Karpas-422 (cell line): ENCODE measurements at regions not wholly inside any gene's neighbourhood (a gene's known extent, or its start where the extent isn't known, plus 50 kb on each side); places are given as distances from the start of the nearest gene placed in this dataset.

Experiments
- DNase-seq: peaks from one replicate; pipeline ENCODE4 v3.0.0-alpha.2; 2015
- H2AFZ ChIP-seq: fragments of 200-600 bp; sonication (generic); 2 replicates; pipeline ENCODE4 v1.6.1; 2014; ENCODE audit warnings: antibody characterized with exemption, low read length, mixed read lengths
- H3K27ac ChIP-seq: fragments of 200-600 bp; sonication (generic); 2 replicates; pipeline ENCODE4 v1.5.1; 2014; ENCODE audit warnings: mild to moderate bottlenecking, low read length, moderate library complexity
- H3K27me3 ChIP-seq: fragments of 200-600 bp; sonication (generic); 2 replicates; pipeline ENCODE4 v1.6.1; 2014; ENCODE audit warnings: low read length, mixed read lengths
- H3K36me3 ChIP-seq: fragments of 200-600 bp; sonication (generic); 2 replicates; pipeline ENCODE4 v1.6.1; 2014; ENCODE audit warnings: low read length, mixed read lengths; ENCODE audit not compliant: insufficient read depth
- H3K4me1 ChIP-seq: fragments of 200-600 bp; sonication (generic); 2 replicates; pipeline ENCODE4 v1.6.1; 2014; ENCODE audit warnings: mild to moderate bottlenecking, low read length, mixed read lengths
- H3K4me2 ChIP-seq: fragments of 200-600 bp; sonication (generic); 2 replicates; pipeline ENCODE4 v1.6.1; 2014; ENCODE audit warnings: low read length, low read depth, mild to moderate bottlenecking; ENCODE audit not compliant: poor library complexity, severe bottlenecking
- H3K4me3 ChIP-seq: fragments of 200-600 bp; sonication (generic); 2 replicates; pipeline ENCODE4 v1.5.1; 2014; ENCODE audit warnings: mild to moderate bottlenecking, antibody characterized with exemption, low read length, mixed read lengths
- H3K79me2 ChIP-seq: fragments of 200-600 bp; sonication (generic); 2 replicates; pipeline ENCODE4 v1.6.1; 2014; ENCODE audit warnings: mild to moderate bottlenecking, low read length, mixed read lengths
- H3K9ac ChIP-seq: fragments of 200-600 bp; sonication (generic); 2 replicates; pipeline ENCODE4 v1.6.0; 2014; ENCODE audit warnings: low read length
- H3K9me2 ChIP-seq: fragments of 200-600 bp; sonication (generic), shearing (Covaris generic); replicated peaks from 2 replicates; pipeline ENCODE4 v1.6.0; 2014; ENCODE audit warnings: mild to moderate bottlenecking, low read length, moderate library complexity; ENCODE audit not compliant: insufficient read depth
- H3K9me3 ChIP-seq: fragments of 300-700, 200-600 bp; sonication (generic); 2 replicates; pipeline ENCODE4 v1.6.1; 2014; ENCODE audit warnings: low read length, mixed read lengths
- H4K20me1 ChIP-seq: fragments of 200-600 bp; sonication (generic); 2 replicates; pipeline ENCODE4 v1.6.1; 2014; ENCODE audit warnings: mild to moderate bottlenecking, antibody characterized with exemption, low read length, low read depth; ENCODE audit not compliant: insufficient read depth

DNA sequence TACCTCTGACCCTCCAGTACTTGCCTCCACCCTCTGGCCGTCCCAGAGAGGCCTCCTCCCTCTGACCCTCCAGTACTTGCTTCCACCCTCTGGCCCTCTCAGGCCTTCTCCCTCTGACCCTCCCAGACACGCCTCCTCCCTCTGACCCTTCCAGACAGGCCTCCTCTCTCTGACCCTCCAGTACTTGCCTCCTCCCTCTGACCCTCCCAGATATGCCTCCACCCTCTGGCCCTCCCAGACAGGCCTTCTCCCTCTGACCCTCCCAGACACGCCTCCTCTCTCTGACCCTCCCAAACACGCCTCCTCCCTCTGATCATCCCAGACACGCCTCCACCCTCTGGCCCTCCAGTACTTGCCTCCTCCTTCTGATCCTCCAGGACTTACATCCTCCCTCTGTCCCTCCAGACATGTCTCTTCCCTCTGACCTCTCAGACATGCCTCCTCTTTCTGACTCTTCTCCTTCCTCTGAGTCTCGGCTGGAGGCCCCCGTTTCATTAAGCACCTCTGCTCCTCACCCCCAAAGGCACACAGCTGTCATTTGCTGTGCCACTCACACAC lies 71.9 kb downstream of the PHETA1 start:
- Histone ChIP-seq H3K4me3 (no peak overlapping the region), H3K4me1 (no peaks in the 10 kb centered on the region), H3K27me3 (no peaks in the 10 kb centered on the region), H3K9me2 (no peaks in the 10 kb centered on the region), H3K9ac (no peak overlapping the region), H3K4me2 (no peak overlapping the region), H2AFZ (no peak overlapping the region), H3K27ac (no peak overlapping the region), H3K79me2 (no peaks in the 10 kb centered on the region), H4K20me1 (no peaks in the 10 kb centered on the region), H3K9me3 (no peaks in the 10 kb centered on the region), H3K36me3 (no peaks in the 10 kb centered on the region)
- DNase-seq: peak; percentile 21

DNA sequence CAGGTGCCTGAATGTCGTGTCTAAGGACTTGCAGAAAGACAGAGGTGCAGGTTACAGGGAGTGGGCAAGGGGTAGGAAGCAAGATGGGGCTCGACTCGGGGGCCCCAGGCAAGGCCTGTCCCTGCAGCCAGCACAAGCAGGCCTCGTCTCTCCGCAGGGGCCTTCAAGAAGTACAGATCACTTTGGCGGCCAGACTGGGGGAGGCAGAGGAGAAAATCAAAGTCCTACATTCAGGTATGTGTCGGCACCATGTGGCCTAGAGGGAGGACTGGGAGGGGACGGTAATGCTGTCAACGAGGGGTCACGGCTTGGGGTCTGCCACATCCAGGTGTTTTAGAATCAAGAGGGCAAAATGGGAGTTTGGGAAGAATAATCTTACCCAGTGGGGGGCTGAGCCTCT lies 73.7 kb downstream of the PHETA1 start:
- Histone ChIP-seq H3K27me3 (no peaks in the 10 kb centered on the region), H3K9me3 (no peaks in the 10 kb centered on the region), H2AFZ (no peak overlapping the region), H3K36me3 (no peaks in the 10 kb centered on the region), H4K20me1 (no peaks in the 10 kb centered on the region), H3K9me2 (no peaks in the 10 kb centered on the region), H3K79me2 (no peaks in the 10 kb centered on the region), H3K4me1 (no peaks in the 10 kb centered on the region), H3K9ac (no peak overlapping the region), H3K4me2 (no peak overlapping the region), H3K4me3 (no peak overlapping the region), H3K27ac (no peak overlapping the region)
- DNase-seq: peak; percentile 39

DNA sequence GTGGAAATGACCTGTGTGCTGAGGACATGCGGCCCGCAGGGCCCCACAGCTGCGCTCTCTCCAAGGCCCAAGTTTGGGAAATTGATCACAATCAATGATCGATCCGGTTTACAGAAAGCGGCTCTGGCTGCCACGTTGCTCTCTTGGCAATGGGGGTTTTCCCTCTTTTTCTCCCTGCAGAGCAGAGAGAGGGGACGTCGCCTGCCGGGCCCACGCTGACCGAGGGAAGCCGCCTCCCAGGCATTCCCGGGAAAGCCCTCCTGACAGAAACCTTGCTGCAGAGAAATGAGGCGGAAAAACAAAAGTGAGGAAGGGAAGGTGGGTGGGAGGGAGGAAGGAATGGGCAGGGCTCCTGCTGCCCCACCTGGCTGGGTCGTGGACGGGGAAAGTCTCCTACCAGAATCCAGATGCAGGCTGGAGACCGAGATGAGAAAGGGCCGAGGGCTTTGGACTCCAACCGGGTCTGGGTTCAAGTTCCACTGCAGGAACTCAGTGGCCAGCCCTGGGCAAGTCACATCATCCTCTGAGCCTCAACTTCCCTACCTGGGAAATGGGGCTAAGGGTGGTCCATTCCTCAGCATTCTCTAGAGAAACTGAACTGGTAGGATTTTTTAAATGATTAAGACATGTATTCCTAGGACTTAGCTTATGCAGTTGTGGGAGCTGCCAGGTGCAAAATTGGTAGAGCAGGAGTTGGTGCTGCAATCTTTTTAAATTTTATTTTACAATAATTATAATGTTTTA lies 75.5 kb downstream of the PHETA1 start:
- no peaks in the 10 kb centered on the region for H3K9me3 ChIP-seq
- H3K79me2 ChIP-seq: no peaks in the 10 kb centered on the region
- H3K4me3 ChIP-seq: no peak overlapping the region
- no peaks in the 10 kb centered on the region for H3K4me1 ChIP-seq
- H2AFZ ChIP-seq: no peak overlapping the region
- H3K4me2 ChIP-seq: no peak overlapping the region
- H3K9ac ChIP-seq: no peak overlapping the region
- no peaks in the 10 kb centered on the region for H3K9me2 ChIP-seq
- H3K36me3 ChIP-seq: no peaks in the 10 kb centered on the region
- no peaks in the 10 kb centered on the region for H4K20me1 ChIP-seq
- peak; percentile 37 for DNase-seq
- H3K27me3 ChIP-seq: no peaks in the 10 kb centered on the region
- no peak overlapping the region for H3K27ac ChIP-seq

DNA sequence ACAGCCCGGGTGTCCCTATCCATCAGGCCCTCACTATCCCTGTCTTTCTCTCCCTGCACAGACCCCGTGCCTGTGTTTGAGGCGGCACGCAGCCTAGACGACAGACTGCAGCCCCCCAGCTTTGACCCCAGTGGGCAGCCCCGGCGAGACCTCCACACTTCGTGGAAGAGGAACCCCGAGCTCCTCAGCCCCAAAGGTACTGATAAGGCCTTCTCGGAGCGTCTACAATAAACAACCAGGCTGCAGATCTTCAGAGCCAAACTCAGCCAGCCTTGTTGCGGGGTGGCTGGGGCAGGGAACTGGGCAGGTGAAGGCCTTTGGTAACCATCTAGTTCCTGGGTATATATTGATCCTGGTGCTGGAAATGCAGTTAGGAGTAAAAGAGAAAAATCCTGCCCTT lies 77.5 kb downstream of the PHETA1 start:
- no peak for DNase-seq
- H3K4me2 ChIP-seq: no peak overlapping the region

GRCh38 chr12:111288771-111289170 lies 80.1 kb downstream of the PHETA1 start:
- H4K20me1 ChIP-seq: no peaks in the 10 kb centered on the region
- no peaks in the 10 kb centered on the region for H3K79me2 ChIP-seq
- H3K36me3 ChIP-seq: no peaks in the 10 kb centered on the region
- H2AFZ ChIP-seq: no peak overlapping the region
- H3K9me2 ChIP-seq: no peaks in the 10 kb centered on the region
- no peak overlapping the region for H3K27ac ChIP-seq
- H3K9ac ChIP-seq: no peak overlapping the region
- DNase-seq: no peak
- H3K9me3 ChIP-seq: no peaks in the 10 kb centered on the region
- no peak overlapping the region for H3K4me3 ChIP-seq
- H3K27me3 ChIP-seq: no peaks in the 10 kb centered on the region
- no peak overlapping the region for H3K4me2 ChIP-seq
- no peaks in the 10 kb centered on the region for H3K4me1 ChIP-seq

More for the DNA sequence above, 77.5 kb downstream of the PHETA1 start:
- Histone ChIP-seq H3K36me3 (no peaks in the 10 kb centered on the region), H3K9ac (no peak overlapping the region), H2AFZ (no peak overlapping the region), H3K4me1 (no peaks in the 10 kb centered on the region), H4K20me1 (no peaks in the 10 kb centered on the region), H3K9me2 (no peaks in the 10 kb centered on the region), H3K27me3 (no peaks in the 10 kb centered on the region), H3K9me3 (no peaks in the 10 kb centered on the region), H3K79me2 (no peaks in the 10 kb centered on the region), H3K27ac (no peak overlapping the region), H3K4me3 (no peak overlapping the region)

GRCh38 chr12:111287125-111287900 lies 81.6 kb downstream of the PHETA1 start:
- Histone ChIP-seq H3K4me1 (no peaks in the 10 kb centered on the region), H4K20me1 (no peaks in the 10 kb centered on the region), H3K79me2 (no peaks in the 10 kb centered on the region), H2AFZ (no peak overlapping the region), H3K4me2 (no peak overlapping the region), H3K27ac (no peak overlapping the region), H3K9ac (no peak overlapping the region), H3K36me3 (no peaks in the 10 kb centered on the region), H3K9me2 (no peaks in the 10 kb centered on the region), H3K9me3 (no peaks in the 10 kb centered on the region), H3K27me3 (no peaks in the 10 kb centered on the region), H3K4me3 (no peak overlapping the region)
- DNase-seq: no peak

GRCh38 chr12:111285200-111285599 lies 83.7 kb downstream of the PHETA1 start:
- Histone ChIP-seq H3K27me3 (no peaks in the 10 kb centered on the region), H3K9me2 (no peaks in the 10 kb centered on the region), H3K9me3 (no peaks in the 10 kb centered on the region), H3K4me3 (no peak overlapping the region), H3K36me3 (no peaks in the 10 kb centered on the region), H3K9ac (no peak overlapping the region), H2AFZ (no peak overlapping the region), H4K20me1 (no peaks in the 10 kb centered on the region), H3K79me2 (no peaks in the 10 kb centered on the region), H3K4me1 (no peaks in the 10 kb centered on the region), H3K27ac (no peak overlapping the region), H3K4me2 (no peak overlapping the region)
- DNase-seq: no peak

DNA sequence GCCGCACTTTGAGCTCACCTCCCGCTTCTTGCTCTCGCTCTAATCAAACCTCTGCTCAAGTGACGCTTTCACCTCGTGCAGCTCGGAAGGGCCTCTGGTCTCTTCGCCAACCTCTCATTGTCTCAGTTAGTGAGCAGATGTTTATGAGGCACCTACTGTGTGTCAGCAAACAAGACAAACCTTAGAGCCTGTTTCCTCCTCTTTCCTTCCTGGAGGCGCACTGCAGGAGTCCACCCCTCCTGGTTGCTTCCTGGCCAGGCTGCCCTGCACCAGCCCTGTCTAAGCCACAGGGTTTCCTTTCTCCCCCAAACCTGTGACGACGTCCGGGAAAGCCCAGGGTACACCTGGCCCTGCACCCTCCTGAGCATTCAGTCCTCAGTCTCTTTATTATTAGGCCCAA lies 84.2 kb downstream of the PHETA1 start:
- no peaks in the 10 kb centered on the region for H3K9me3 ChIP-seq
- no peak overlapping the region for H3K4me3 ChIP-seq
- H3K9me2 ChIP-seq: no peaks in the 10 kb centered on the region
- H3K4me1 ChIP-seq: no peaks in the 10 kb centered on the region
- no peaks in the 10 kb centered on the region for H3K27me3 ChIP-seq
- DNase-seq: no peak
- H2AFZ ChIP-seq: no peak overlapping the region
- H3K79me2 ChIP-seq: no peaks in the 10 kb centered on the region
- H4K20me1 ChIP-seq: no peaks in the 10 kb centered on the region
- H3K36me3 ChIP-seq: no peaks in the 10 kb centered on the region
- H3K27ac ChIP-seq: no peak overlapping the region
- no peak overlapping the region for H3K4me2 ChIP-seq
- H3K9ac ChIP-seq: no peak overlapping the region
